ENCODE measurements at regions not wholly inside any gene's neighbourhood (a gene's known extent, or its start where the extent isn't known, plus 50 kb on each side); places are given as distances from the start of the nearest gene placed in this dataset.

- Mint-ChIP-seq H3K9me3 (no peaks in the 10 kb centered on the region), H3K4me1 (peaks cover 7 to 8% of the 10 kb centered on the region in 2 donors), H3K36me3 (no peaks in the 10 kb centered on the region), H3K27ac (no peak overlapping the region), H3K27me3 (ENCODE audit: low read depth in 2 of 2) (peaks cover 10 to 12% of the 10 kb centered on the region in 2 donors), H3K4me3 (no peak overlapping the region)
- DNase-seq (no peak), ATAC-seq (no peak)
- Histone ChIP-seq H3K4me3 (ENCODE audit: low read length) (no peak overlapping the region), H3K27me3 (ENCODE audit: control insufficient read depth, insufficient read depth, low read length) (no peaks in the 10 kb centered on the region), H3K36me3 (ENCODE audit: control insufficient read depth, insufficient read depth, low read length) (no peaks in the 10 kb centered on the region), H3K4me1 (ENCODE audit: control insufficient read depth, insufficient read depth, low read length) (peaks cover 13% of the 10 kb centered on the region), H3K9me3 (ENCODE audit: control insufficient read depth, insufficient read depth, low read length) (no peaks in the 10 kb centered on the region), H3K27ac (ENCODE audit: low read length) (no peak overlapping the region)
- intact Hi-C loops (cut with micrococcal nuclease): loop anchor here (5.0 kb wide), 1 partner anchor 142 kb away; no protein-coding TSS in a partner anchor
- no peak for TF ChIP-seq CTCF (IDR thresholded peaks at IDR 0.05)
- WGBS (ENCODE audit: insufficient coverage): 36% methylated on average over 7 of the region's 7 CpGs
Observed at GRCh38 chr1:23639460-23640095, 52.0 kb upstream of the RPL11 start.

- Histone ChIP-seq H3K4me1 (ENCODE audit: control insufficient read depth, insufficient read depth, low read length) (peaks cover 15% of the 10 kb centered on the region), H3K36me3 (ENCODE audit: control insufficient read depth, insufficient read depth, low read length) (no peaks in the 10 kb centered on the region), H3K27me3 (ENCODE audit: control insufficient read depth, insufficient read depth, low read length) (no peaks in the 10 kb centered on the region), H3K27ac (ENCODE audit: low read length) (no peak overlapping the region), H3K4me3 (ENCODE audit: low read length) (no peak overlapping the region), H3K9me3 (ENCODE audit: control insufficient read depth, insufficient read depth, low read length) (no peaks in the 10 kb centered on the region)
- ATAC-seq (no peak), DNase-seq (no peak)
- no peak for TF ChIP-seq CTCF (IDR thresholded peaks at IDR 0.05)
- Mint-ChIP-seq H3K9me3 (no peaks in the 10 kb centered on the region), H3K36me3 (no peaks in the 10 kb centered on the region), H3K4me1 (peaks cover 7 to 12% of the 10 kb centered on the region in 2 donors), H3K27ac (no peak overlapping the region), H3K4me3 (no peak overlapping the region), H3K27me3 (ENCODE audit: low read depth in 2 of 2) (peaks cover 10 to 12% of the 10 kb centered on the region in 2 donors)
- WGBS (ENCODE audit: insufficient coverage): 88% methylated on average over 4 of the region's 5 CpGs
- intact Hi-C loops (cut with micrococcal nuclease): loop anchor here (5.0 kb wide), 1 partner anchor 142 kb away; no protein-coding TSS in a partner anchor
Observed at GRCh38 chr1:23638786-23639241, 52.8 kb upstream of the RPL11 start.

- Mint-ChIP-seq H3K27me3 (ENCODE audit: low read depth in 2 of 2) (peaks cover 10 to 12% of the 10 kb centered on the region in 2 donors), H3K9me3 (no peaks in the 10 kb centered on the region), H3K27ac (no peak overlapping the region), H3K4me3 (no peak overlapping the region), H3K4me1 (peaks cover 7 to 12% of the 10 kb centered on the region in 2 donors), H3K36me3 (no peaks in the 10 kb centered on the region)
- no peak for DNase-seq
- no peak overlapping the region for H3K4me3 ChIP-seq (ENCODE audit: low read length)
- H3K9me3 ChIP-seq (ENCODE audit: control insufficient read depth, insufficient read depth, low read length): no peaks in the 10 kb centered on the region
- H3K4me1 ChIP-seq (ENCODE audit: control insufficient read depth, insufficient read depth, low read length): peaks cover 15% of the 10 kb centered on the region
- no peaks in the 10 kb centered on the region for H3K36me3 ChIP-seq (ENCODE audit: control insufficient read depth, insufficient read depth, low read length)
- no peak overlapping the region for H3K27ac ChIP-seq (ENCODE audit: low read length)
- ATAC-seq: no peak
- intact Hi-C loops (cut with micrococcal nuclease): loop anchor here (5.0 kb wide), 1 partner anchor 141 kb away; no protein-coding TSS in a partner anchor
- no peak for TF ChIP-seq CTCF (IDR thresholded peaks at IDR 0.05)
- H3K27me3 ChIP-seq (ENCODE audit: control insufficient read depth, insufficient read depth, low read length): no peaks in the 10 kb centered on the region
- WGBS (ENCODE audit: insufficient coverage): 83% methylated on average over 4 of the region's 4 CpGs
Observed at GRCh38 chr1:23638188-23638619, 53.4 kb upstream of the RPL11 start.

Measured in natural killer cell (primary cell).